H1 (cell line): ENCODE measurements at regions not wholly inside any gene's neighbourhood (a gene's known extent, or its start where the extent isn't known, plus 50 kb on each side); places are given as distances from the start of the nearest gene placed in this dataset.

ENCODE experiments used
- SRF ChIP-seq: IDR thresholded peaks from 2 replicates; pipeline ENCODE4 v1.6.1; 2011; ENCODE audit warnings: mild to moderate bottlenecking, low read depth, low read length, moderate library complexity

DNA sequence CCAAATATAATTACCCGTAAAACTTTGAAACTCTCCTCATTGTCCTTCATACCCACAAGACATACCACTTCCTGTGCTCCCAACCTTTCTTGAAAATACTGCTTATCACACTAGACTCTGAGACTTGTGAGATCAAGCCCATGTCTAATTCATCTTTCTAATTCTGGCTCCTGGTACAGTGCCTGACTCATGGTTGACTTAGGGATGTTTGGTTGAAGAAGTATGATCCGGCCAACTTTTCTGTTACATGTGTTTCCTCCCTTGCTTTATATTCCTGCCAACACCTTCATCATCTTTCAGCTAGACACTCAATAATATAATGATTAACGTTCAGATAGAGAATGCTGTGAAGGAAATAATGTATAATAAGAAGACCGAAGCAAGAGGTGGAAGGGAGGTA lies 58.2 kb downstream of the MEX3B start (continued):
- TF ChIP-seq SRF: no peak
